ENCODE measurements at regions not wholly inside any gene's neighbourhood (a gene's known extent, or its start where the extent isn't known, plus 50 kb on each side); places are given as distances from the start of the nearest gene placed in this dataset.
"Not testable (repeated sequence)": the region's sequence is repeated elsewhere in the genome, so short reads cannot be mapped to it uniquely, and the experiment has no call there.

DNA sequence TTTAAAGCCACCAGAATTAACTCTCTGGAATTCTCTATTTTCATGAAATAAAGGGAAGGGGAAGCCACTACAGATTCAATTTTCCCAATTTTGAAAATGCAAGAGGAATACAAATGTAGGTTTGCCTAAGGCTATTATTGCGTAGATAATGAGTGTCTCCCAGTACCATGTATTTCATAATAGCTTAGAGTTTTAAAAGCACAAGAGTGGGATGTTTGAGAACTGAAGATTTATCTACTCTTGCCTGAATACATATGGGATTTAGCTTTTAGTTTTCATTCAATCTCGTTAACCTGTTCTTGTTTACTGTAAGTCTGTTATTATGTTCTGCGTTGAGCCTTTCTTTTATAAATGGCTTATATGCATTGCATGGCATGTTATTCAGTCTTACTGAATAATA lies 795.1 kb downstream of the BRINP3 start:
- Mint-ChIP-seq H3K4me1 (ENCODE audit: low read depth in 2 of 2) (no peaks in the 10 kb centered on the region), H3K27ac (no peak overlapping the region), H3K36me3 (ENCODE audit: insufficient read depth) (no peaks in the 10 kb centered on the region), H3K27me3 (no peaks in the 10 kb centered on the region), H3K4me3 (no peak overlapping the region), H3K9me3 (peaks cover 4 to 8% of the 10 kb centered on the region in 2 donors)
- DNase-seq, result no peak
- ATAC-seq (replicated peaks), result no peak

GRCh38 chr1:189686288-189686687 lies 791.4 kb downstream of the BRINP3 start:
- H3K27me3 Mint-ChIP-seq, result no peaks in the 10 kb centered on the region
- no peak overlapping the region for H3K4me3 Mint-ChIP-seq
- DNase-seq (no peak), ATAC-seq (replicated peaks) (no peak)
- no peak overlapping the region for H3K27ac Mint-ChIP-seq
- H3K4me1 Mint-ChIP-seq (ENCODE audit: low read depth in 2 of 2), result no peaks in the 10 kb centered on the region
- H3K36me3 Mint-ChIP-seq (ENCODE audit: insufficient read depth), result no peaks in the 10 kb centered on the region
- peaks cover 6% of the 10 kb centered on the region in 2 donors for H3K9me3 Mint-ChIP-seq

DNA sequence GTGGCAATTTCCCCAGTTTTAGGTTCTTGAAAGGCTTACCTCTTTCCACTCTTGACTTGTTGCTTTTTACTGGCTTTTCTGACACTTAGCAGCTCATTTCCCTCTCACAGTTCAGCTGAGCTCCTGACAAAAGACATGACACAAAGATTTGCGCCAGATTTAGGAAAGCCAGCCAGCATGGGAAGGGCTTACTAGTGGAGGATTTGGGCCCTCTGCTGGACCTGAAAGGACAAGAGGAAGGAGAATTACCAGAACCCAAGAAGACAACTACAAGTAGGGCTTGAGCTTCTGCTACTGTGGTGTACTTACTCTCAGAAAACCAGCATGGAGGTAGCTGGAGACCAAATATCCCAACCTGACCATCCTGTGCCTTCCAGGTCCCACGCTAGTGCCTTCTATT lies 784.5 kb downstream of the BRINP3 start:
- Mint-ChIP-seq H3K36me3 (ENCODE audit: insufficient read depth) (no peaks in the 10 kb centered on the region), H3K4me3 (no peak overlapping the region), H3K27me3 (no peaks in the 10 kb centered on the region), H3K27ac (no peak overlapping the region), H3K4me1 (ENCODE audit: low read depth in 2 of 2) (no peaks in the 10 kb centered on the region), H3K9me3 (peaks cover 5 to 10% of the 10 kb centered on the region in 2 donors)
- ATAC-seq (replicated peaks) (no peak), DNase-seq (no peak)

DNA sequence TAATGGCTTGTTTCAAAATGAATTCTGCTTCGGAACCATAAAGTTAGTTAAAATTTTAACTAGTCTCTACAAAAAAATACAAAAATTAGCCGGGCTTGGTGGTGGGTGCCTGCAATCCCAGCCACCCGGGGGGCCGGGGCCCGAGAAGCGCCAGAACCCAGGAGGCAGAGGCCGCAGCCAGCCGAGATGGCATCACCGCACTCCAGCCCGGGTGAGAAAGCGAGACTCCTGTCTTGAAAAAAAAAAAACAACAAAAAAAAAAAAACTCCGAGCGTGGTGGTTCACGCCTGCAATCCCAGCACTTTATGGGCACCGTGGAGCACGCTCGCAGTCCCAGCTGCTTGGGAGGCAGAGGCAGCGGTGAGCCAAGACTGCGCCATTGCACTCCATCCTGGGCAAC lies 781.4 kb downstream of the BRINP3 start:
- no peak for DNase-seq
- H3K27me3 Mint-ChIP-seq, result no peaks in the 10 kb centered on the region
- no peak for ATAC-seq (replicated peaks)
- no peaks in the 10 kb centered on the region for H3K36me3 Mint-ChIP-seq (ENCODE audit: insufficient read depth)
- H3K4me1 Mint-ChIP-seq (ENCODE audit: low read depth in 2 of 2), result no peaks in the 10 kb centered on the region
- H3K27ac Mint-ChIP-seq, result no peak overlapping the region
- peaks cover 8 to 9% of the 10 kb centered on the region in 2 donors for H3K9me3 Mint-ChIP-seq
- H3K4me3 Mint-ChIP-seq, result no peak overlapping the region

- DNase-seq, result no peak
- Mint-ChIP-seq H3K4me3 (no peak overlapping the region), H3K36me3 (ENCODE audit: insufficient read depth) (no peaks in the 10 kb centered on the region), H3K4me1 (ENCODE audit: low read depth in 2 of 2) (no peaks in the 10 kb centered on the region), H3K9me3 (peaks cover 11 to 13% of the 10 kb centered on the region in 2 donors), H3K27me3 (no peaks in the 10 kb centered on the region), H3K27ac (no peak overlapping the region)
- no peak for ATAC-seq (replicated peaks)
These were observed 780.6 kb downstream of the BRINP3 start for GRCh38 chr1:189697113-189697512.

GRCh38 chr1:189701606-189702005 lies 776.1 kb downstream of the BRINP3 start:
- Mint-ChIP-seq H3K27me3 (no peaks in the 10 kb centered on the region), H3K9me3 (peaks cover 9 to 16% of the 10 kb centered on the region in 2 donors), H3K4me1 (ENCODE audit: low read depth in 2 of 2) (no peaks in the 10 kb centered on the region), H3K4me3 (no peak overlapping the region), H3K27ac (no peak overlapping the region), H3K36me3 (ENCODE audit: insufficient read depth) (no peaks in the 10 kb centered on the region)
- no peak for DNase-seq
- ATAC-seq (replicated peaks), result no peak

DNA sequence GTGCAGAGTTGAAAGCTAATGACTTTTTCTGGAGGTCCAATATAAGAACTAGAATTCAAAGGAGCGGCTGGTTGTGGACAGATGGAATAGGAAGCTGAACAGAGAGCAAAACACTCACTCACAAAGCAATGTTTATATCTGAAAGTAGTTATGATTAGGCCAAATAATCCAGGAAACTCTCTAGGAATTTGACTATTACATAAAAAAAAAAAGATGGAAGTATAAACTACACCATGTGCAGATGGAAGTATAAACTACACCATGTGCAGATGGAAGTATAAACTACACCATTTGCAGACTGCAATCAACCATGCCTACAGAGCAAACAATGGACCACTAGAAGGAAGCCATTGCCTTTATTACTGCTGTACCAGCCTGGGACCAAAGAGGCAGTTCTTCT lies 771.1 kb downstream of the BRINP3 start:
- Mint-ChIP-seq H3K27me3 (no peaks in the 10 kb centered on the region), H3K36me3 (ENCODE audit: insufficient read depth) (no peaks in the 10 kb centered on the region), H3K9me3 (peaks cover 12 to 24% of the 10 kb centered on the region in 2 donors), H3K4me3 (no peak overlapping the region), H3K4me1 (ENCODE audit: low read depth in 2 of 2) (no peaks in the 10 kb centered on the region), H3K27ac (no peak overlapping the region)
- no peak for ATAC-seq (replicated peaks)
- DNase-seq, result no peak

DNA sequence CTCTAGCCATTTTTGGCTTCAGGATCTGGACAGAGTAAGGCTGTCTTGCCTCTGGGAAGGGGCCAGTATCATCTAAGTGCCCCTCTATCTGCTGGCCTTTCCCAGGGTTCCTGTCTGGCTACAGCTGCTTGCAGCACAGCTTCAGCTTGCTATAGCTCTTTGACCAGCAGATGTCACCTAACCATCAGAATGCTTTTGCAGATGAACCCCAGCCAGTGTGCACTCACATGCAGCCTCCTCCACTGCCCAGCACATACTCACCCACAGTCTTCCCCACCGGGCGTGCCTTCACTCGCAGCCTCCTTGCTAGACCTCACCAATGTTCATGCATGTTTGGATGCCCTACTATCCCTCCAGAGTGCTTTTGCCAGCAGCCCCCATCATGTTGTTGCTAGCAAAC lies 769.0 kb downstream of the BRINP3 start:
- peaks cover 10 to 14% of the 10 kb centered on the region in 2 donors for H3K9me3 Mint-ChIP-seq

DNA sequence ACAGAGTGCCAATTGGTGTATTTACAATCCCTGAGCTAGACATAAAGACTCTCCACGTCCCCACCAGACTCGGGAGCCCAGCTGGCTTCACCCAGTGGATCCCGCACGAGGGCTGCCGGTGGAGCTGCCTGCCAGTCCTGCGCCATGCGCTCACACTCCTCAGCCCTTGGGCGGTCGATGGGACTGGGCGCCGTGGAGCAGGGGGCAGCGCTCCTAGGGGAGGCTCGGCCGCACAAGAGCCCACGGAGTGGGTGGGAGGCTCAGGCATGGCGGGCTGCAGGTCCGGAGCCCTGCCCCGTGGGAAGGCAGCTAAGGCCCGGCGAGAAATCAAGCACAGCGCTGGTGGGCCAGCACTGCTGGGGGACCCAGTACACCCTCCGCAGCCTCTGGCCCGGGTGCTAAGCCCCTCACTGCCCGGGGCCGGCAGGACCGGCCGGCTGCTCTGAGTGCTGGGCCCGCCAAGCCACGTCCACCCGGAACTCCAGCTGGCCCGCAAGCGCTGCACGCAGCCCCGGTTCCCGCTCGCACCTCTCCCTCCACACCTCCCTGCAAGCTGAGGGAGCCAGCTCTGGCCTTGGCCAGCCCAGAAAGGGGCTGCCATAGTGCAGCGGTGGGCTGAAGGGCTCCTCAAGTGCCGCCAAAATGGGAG lies 759.4 kb downstream of the BRINP3 start:
- ATAC-seq (replicated peaks); H3K4me3 Mint-ChIP-seq; H3K9me3 Mint-ChIP-seq; H3K4me1 Mint-ChIP-seq (ENCODE audit: low read depth in 2 of 2); H3K27me3 Mint-ChIP-seq; H3K36me3 Mint-ChIP-seq (ENCODE audit: insufficient read depth); DNase-seq; H3K27ac Mint-ChIP-seq: not testable (repeated sequence)

More for the DNA sequence above, 769.0 kb downstream of the BRINP3 start:
- Mint-ChIP-seq H3K27ac (no peak overlapping the region), H3K4me3 (no peak overlapping the region), H3K36me3 (ENCODE audit: insufficient read depth) (no peaks in the 10 kb centered on the region), H3K27me3 (no peaks in the 10 kb centered on the region), H3K4me1 (ENCODE audit: low read depth in 2 of 2) (no peaks in the 10 kb centered on the region)
- no peak for ATAC-seq (replicated peaks)
- DNase-seq, result no peak

DNA sequence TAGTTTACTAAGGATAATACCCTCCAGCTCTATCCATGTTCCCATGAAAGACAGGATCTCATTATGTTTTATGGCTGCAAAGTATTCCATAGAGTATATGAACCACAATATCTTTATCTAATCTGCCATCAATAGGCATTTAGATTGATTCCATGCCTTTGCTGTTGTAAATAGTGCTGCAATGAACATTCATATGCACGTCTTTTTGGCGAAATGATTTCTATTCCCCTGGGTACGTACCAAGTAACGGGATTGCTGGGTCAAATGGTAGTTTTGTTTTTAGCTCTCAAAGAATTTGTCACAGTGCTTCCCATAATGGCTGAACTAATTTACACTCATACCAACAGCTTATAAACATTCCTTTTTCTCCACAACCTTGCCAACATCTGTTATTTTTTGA lies 750.9 kb downstream of the BRINP3 start:
- no peak overlapping the region for H3K4me3 Mint-ChIP-seq
- no peaks in the 10 kb centered on the region for H3K27me3 Mint-ChIP-seq
- H3K4me1 Mint-ChIP-seq (ENCODE audit: low read depth in 2 of 2), result no peaks in the 10 kb centered on the region
- DNase-seq (no peak), ATAC-seq (replicated peaks) (no peak)
- no peaks in the 10 kb centered on the region for H3K36me3 Mint-ChIP-seq (ENCODE audit: insufficient read depth)
- peaks cover 8 to 18% of the 10 kb centered on the region in 2 donors for H3K9me3 Mint-ChIP-seq
- H3K27ac Mint-ChIP-seq, result no peak overlapping the region

DNA sequence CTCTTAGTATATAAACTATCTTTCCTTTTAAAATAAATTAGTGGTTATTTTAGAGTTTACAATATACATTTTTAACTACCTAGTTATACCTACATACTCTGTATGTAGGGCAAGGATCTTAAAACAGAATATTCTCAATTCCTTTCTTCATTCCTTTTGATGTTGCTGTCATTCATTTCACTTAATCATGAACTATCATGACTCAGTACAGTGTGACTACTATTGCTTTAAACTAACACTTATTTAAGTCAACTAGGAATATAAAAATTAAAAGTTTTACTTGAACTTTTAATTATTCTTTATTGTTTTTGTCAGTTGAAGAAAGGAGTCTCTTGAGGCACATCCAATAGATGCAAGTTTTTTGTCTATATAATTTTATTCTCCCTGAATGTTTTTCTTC lies 726.4 kb downstream of the BRINP3 start:
- Mint-ChIP-seq H3K36me3 (ENCODE audit: insufficient read depth) (no peaks in the 10 kb centered on the region), H3K4me3 (no peak overlapping the region), H3K9me3 (peaks cover 6 to 17% of the 10 kb centered on the region in 2 donors), H3K4me1 (ENCODE audit: low read depth in 2 of 2) (no peaks in the 10 kb centered on the region), H3K27me3 (no peaks in the 10 kb centered on the region), H3K27ac (no peak overlapping the region)
- DNase-seq (no peak), ATAC-seq (replicated peaks) (no peak)

DNA sequence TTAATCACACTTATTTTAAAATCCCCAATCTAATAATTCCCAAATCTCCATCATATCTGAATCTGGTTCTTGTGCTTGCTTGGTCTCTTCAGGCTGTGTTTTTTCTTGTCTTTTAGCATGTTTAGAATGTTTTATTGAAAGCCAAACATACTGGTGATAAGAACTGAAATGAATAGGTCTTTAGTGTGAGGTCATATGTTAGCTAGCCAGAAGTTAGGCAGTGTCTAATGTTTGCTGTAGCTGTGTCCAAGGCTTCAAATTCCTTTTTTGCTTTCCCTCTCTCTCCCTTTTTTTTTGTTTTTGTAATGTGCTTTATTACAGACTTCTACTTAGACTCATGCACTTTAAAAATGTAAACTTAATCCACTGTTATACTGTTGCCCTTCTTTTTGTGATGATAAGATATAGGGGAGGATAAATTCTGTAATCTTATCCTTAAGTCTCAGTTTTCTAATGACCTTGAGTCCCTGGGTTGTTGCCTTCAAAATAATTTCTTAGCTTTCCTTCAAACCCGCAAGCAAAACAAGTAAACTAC lies 725.1 kb downstream of the BRINP3 start:
- Mint-ChIP-seq H3K27ac (no peak overlapping the region), H3K4me3 (no peak overlapping the region), H3K36me3 (ENCODE audit: insufficient read depth) (no peaks in the 10 kb centered on the region), H3K27me3 (no peaks in the 10 kb centered on the region), H3K4me1 (ENCODE audit: low read depth in 2 of 2) (no peaks in the 10 kb centered on the region), H3K9me3 (peaks cover 9 to 17% of the 10 kb centered on the region in 2 donors)
- no peak for ATAC-seq (replicated peaks)
- DNase-seq, result no peak

DNA sequence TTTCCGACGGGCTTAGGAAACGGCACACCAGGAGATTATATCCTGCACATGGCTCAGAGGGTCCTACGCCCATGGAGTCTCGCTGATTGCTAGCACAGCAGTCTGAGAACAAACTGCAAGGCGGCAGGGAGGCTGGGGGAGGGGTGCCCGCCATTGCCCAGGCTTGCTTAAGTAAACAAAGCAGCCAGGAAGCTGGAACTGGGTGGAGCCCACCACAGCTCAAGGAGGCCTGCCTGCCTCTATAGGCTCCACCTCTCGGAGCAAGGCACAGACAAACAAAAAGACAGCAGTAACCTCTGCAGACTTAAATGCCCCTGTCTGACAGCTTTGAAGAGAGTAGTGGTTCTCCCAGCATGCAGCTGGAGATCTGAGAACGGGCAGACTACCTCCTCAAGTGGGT lies 722.6 kb downstream of the BRINP3 start:
- ATAC-seq (replicated peaks); H3K4me1 Mint-ChIP-seq (ENCODE audit: low read depth in 2 of 2); H3K27ac Mint-ChIP-seq; H3K27me3 Mint-ChIP-seq; DNase-seq; H3K36me3 Mint-ChIP-seq (ENCODE audit: insufficient read depth); H3K4me3 Mint-ChIP-seq: not testable (repeated sequence)
- peaks cover 9 to 17% of the 10 kb centered on the region in 2 donors for H3K9me3 Mint-ChIP-seq

DNA sequence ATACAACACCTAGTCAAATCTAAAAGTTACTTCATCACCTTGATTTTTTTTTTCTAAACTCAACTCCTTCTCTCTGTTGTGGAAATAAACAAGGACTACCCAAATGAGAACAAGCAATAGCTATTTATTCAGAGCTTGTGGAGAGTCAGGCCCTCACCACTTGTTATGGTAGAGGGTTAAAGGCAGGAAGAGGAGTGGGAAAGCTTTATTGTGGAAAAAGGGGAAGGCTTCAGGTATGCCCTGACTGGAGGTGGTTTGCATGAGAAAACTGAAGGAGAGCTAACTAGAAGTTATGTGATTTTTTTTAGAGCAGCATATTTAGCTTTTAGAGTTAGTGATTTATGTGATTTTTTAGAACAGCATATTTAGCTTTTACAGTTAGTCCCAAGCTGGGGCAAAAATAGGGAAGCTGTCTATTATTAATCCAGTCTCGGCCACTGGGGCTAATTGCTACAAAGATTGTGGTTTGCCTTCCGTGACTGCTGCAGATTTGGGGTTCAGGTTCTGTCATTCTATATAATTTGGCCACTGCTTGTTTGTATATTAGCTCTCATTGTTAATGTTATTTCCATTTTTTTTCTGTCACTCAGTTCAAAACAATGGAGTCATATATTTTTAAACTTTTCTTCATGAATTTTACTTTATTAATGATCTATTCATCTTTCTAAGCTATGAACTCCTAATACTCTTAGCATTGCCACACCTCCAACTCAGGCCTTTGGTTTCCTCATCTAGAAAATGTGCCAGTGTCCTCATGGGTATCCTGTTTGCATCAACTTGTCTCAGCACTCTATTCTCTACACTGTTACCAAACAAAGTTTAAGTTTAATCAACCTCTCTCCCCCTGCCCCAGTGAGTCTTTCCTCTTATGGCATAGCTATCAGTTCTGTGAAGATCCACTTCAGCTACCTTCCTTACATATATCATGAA lies 713.0 kb downstream of the BRINP3 start:
- H3K36me3 Mint-ChIP-seq (ENCODE audit: insufficient read depth), result no peaks in the 10 kb centered on the region
- no peaks in the 10 kb centered on the region for H3K4me1 Mint-ChIP-seq (ENCODE audit: low read depth in 2 of 2)
- H3K27me3 Mint-ChIP-seq, result no peaks in the 10 kb centered on the region
- no peak overlapping the region for H3K4me3 Mint-ChIP-seq
- peaks cover 11% of the 10 kb centered on the region in 2 donors for H3K9me3 Mint-ChIP-seq
- no peak for DNase-seq
- ATAC-seq (replicated peaks), result no peak
- no peak overlapping the region for H3K27ac Mint-ChIP-seq
